C4-2B (cell line): ENCODE measurements at regions not wholly inside any gene's neighbourhood (a gene's known extent, or its start where the extent isn't known, plus 50 kb on each side); places are given as distances from the start of the nearest gene placed in this dataset.
"Not testable (repeated sequence)": the region's sequence is repeated elsewhere in the genome, so short reads cannot be mapped to it uniquely, and the experiment has no call there.

Experiments
- H3K27ac ChIP-seq: fragments of 450-650 bp; 2 replicates; pipeline ENCODE4 v1.5.1; 2017
- CTCF ChIP-seq: fragments of 450-650 bp; conservative IDR thresholded peaks from 2 replicates; pipeline ENCODE4 v1.5.1; 2017; ENCODE audit warnings: mild to moderate bottlenecking
- ZFX ChIP-seq: fragments of 450-650 bp; IDR thresholded peaks from 2 replicates; pipeline ENCODE4 v1.6.1; 2017

GRCh38 chr3:140863580-140864009 lies 78.0 kb upstream of the SLC25A36 start:
- TF ChIP-seq ZFX = no peak
- peak; percentile 76 for TF ChIP-seq CTCF
- peak overlapping the region; percentile 24 for H3K27ac ChIP-seq

- no peak for TF ChIP-seq ZFX
- TF ChIP-seq CTCF = no peak
- no peak overlapping the region for H3K27ac ChIP-seq
Observed at GRCh38 chr3:140870351-140870750, 71.3 kb upstream of the SLC25A36 start.

GRCh38 chr3:140871022-140871421 lies 70.6 kb upstream of the SLC25A36 start:
- no peak overlapping the region for H3K27ac ChIP-seq
- TF ChIP-seq ZFX (no peak), CTCF (no peak)

GRCh38 chr3:140872165-140872564 lies 69.5 kb upstream of the SLC25A36 start:
- not testable (repeated sequence) for H3K27ac ChIP-seq

GRCh38 chr3:140883428-140884040 lies 58.1 kb upstream of the SLC25A36 start:
- no peak for TF ChIP-seq ZFX
- no peak for TF ChIP-seq CTCF
- no peak overlapping the region for H3K27ac ChIP-seq

- not testable (repeated sequence) for H3K27ac ChIP-seq
Observed at GRCh38 chr3:140885697-140886096, 55.9 kb upstream of the SLC25A36 start.
